ENCODE measurements at regions not wholly inside any gene's neighbourhood (a gene's known extent, or its start where the extent isn't known, plus 50 kb on each side); places are given as distances from the start of the nearest gene placed in this dataset.

- no peak for TF ChIP-seq POU2F2 (IDR thresholded peaks at IDR 0.05; ENCODE audit: low read depth, low read length)
- no peak for TF ChIP-seq TAF1 (IDR thresholded peaks at IDR 0.05; ENCODE audit: low read depth, low read length)
- DNase-seq (ENCODE audit: insufficient read length, low spot score) (no peak), FAIRE-seq (no peak)
Observed at GRCh38 chr18:70426818-70427217, 138.0 kb downstream of the SOCS6 start.

- TF ChIP-seq POLR2AphosphoS5 (IDR thresholded peaks at IDR 0.05; ENCODE audit: low read depth, low read length) (no peak), PAX5 (IDR thresholded peaks at IDR 0.05; ENCODE audit: insufficient read depth, low read length, severe bottlenecking) (no peak), TAF1 (IDR thresholded peaks at IDR 0.05; ENCODE audit: low read depth, low read length) (no peak), SPI1 (IDR thresholded peaks at IDR 0.05; ENCODE audit: low read depth, low read length) (no peak), POLR2A (IDR thresholded peaks at IDR 0.05; ENCODE audit: low read depth, low read length) (no peak), POU2F2 (IDR thresholded peaks at IDR 0.05; ENCODE audit: low read depth, low read length) (no peak)
- DNase-seq (ENCODE audit: insufficient read length, low spot score) (no peak), FAIRE-seq (no peak)
Observed at GRCh38 chr18:70425236-70425635, 136.4 kb downstream of the SOCS6 start.

GRCh38 chr18:70423988-70424387 lies 135.1 kb downstream of the SOCS6 start:
- DNase-seq (ENCODE audit: insufficient read length, low spot score), result no peak
- FAIRE-seq, result no peak

GRCh38 chr18:70423120-70423519 lies 134.3 kb downstream of the SOCS6 start:
- DNase-seq (ENCODE audit: insufficient read length, low spot score) (no peak), FAIRE-seq (no peak)
- no peak for TF ChIP-seq POU2F2 (IDR thresholded peaks at IDR 0.05; ENCODE audit: low read depth, low read length)
- no peak for TF ChIP-seq POLR2A (IDR thresholded peaks at IDR 0.05; ENCODE audit: low read depth, low read length)
- TF ChIP-seq POLR2AphosphoS5 (IDR thresholded peaks at IDR 0.05; ENCODE audit: low read depth, low read length), result no peak
- no peak for TF ChIP-seq PAX5 (IDR thresholded peaks at IDR 0.05; ENCODE audit: insufficient read depth, low read length, severe bottlenecking)

More at GRCh38 chr18:70423988-70424387, 135.1 kb downstream of the SOCS6 start:
- TF ChIP-seq PAX5 (IDR thresholded peaks at IDR 0.05; ENCODE audit: insufficient read depth, low read length, severe bottlenecking) (no peak), POU2F2 (IDR thresholded peaks at IDR 0.05; ENCODE audit: low read depth, low read length) (no peak), POLR2AphosphoS5 (IDR thresholded peaks at IDR 0.05; ENCODE audit: low read depth, low read length) (no peak), TAF1 (IDR thresholded peaks at IDR 0.05; ENCODE audit: low read depth, low read length) (no peak), SPI1 (IDR thresholded peaks at IDR 0.05; ENCODE audit: low read depth, low read length) (no peak), POLR2A (IDR thresholded peaks at IDR 0.05; ENCODE audit: low read depth, low read length) (no peak)

- no peak for DNase-seq (ENCODE audit: insufficient read length, low spot score)
- no peak for FAIRE-seq
- TF ChIP-seq POLR2AphosphoS5 (IDR thresholded peaks at IDR 0.05; ENCODE audit: low read depth, low read length), result no peak
- TF ChIP-seq POLR2A (IDR thresholded peaks at IDR 0.05; ENCODE audit: low read depth, low read length), result no peak
- no peak for TF ChIP-seq SPI1 (IDR thresholded peaks at IDR 0.05; ENCODE audit: low read depth, low read length)
- no peak for TF ChIP-seq TAF1 (IDR thresholded peaks at IDR 0.05; ENCODE audit: low read depth, low read length)
- TF ChIP-seq POU2F2 (IDR thresholded peaks at IDR 0.05; ENCODE audit: low read depth, low read length), result no peak
- no peak for TF ChIP-seq PAX5 (IDR thresholded peaks at IDR 0.05; ENCODE audit: insufficient read depth, low read length, severe bottlenecking)
Observed at GRCh38 chr18:70422391-70422965, 133.6 kb downstream of the SOCS6 start.

- no peak for FAIRE-seq
- no peak for DNase-seq (ENCODE audit: insufficient read length, low spot score)
- TF ChIP-seq PAX5 (IDR thresholded peaks at IDR 0.05; ENCODE audit: insufficient read depth, low read length, severe bottlenecking) (no peak), POU2F2 (IDR thresholded peaks at IDR 0.05; ENCODE audit: low read depth, low read length) (no peak), SPI1 (IDR thresholded peaks at IDR 0.05; ENCODE audit: low read depth, low read length) (no peak), POLR2A (IDR thresholded peaks at IDR 0.05; ENCODE audit: low read depth, low read length) (no peak), POLR2AphosphoS5 (IDR thresholded peaks at IDR 0.05; ENCODE audit: low read depth, low read length) (no peak), TAF1 (IDR thresholded peaks at IDR 0.05; ENCODE audit: low read depth, low read length) (no peak)
Observed at GRCh38 chr18:70421471-70422390, 132.9 kb downstream of the SOCS6 start.

- no peak for TF ChIP-seq POLR2AphosphoS5 (IDR thresholded peaks at IDR 0.05; ENCODE audit: low read depth, low read length)
- TF ChIP-seq PAX5 (IDR thresholded peaks at IDR 0.05; ENCODE audit: insufficient read depth, low read length, severe bottlenecking), result no peak
- no peak for TF ChIP-seq POLR2A (IDR thresholded peaks at IDR 0.05; ENCODE audit: low read depth, low read length)
- TF ChIP-seq TAF1 (IDR thresholded peaks at IDR 0.05; ENCODE audit: low read depth, low read length), result no peak
- no peak for TF ChIP-seq POU2F2 (IDR thresholded peaks at IDR 0.05; ENCODE audit: low read depth, low read length)
- no peak for TF ChIP-seq SPI1 (IDR thresholded peaks at IDR 0.05; ENCODE audit: low read depth, low read length)
- DNase-seq (ENCODE audit: insufficient read length, low spot score) (no peak), FAIRE-seq (no peak)
Observed at GRCh38 chr18:70420146-70420898, 131.5 kb downstream of the SOCS6 start.

- DNase-seq (ENCODE audit: insufficient read length, low spot score) (no peak), FAIRE-seq (no peak)
- TF ChIP-seq SPI1 (IDR thresholded peaks at IDR 0.05; ENCODE audit: low read depth, low read length), result no peak
- TF ChIP-seq POLR2AphosphoS5 (IDR thresholded peaks at IDR 0.05; ENCODE audit: low read depth, low read length), result no peak
- no peak for TF ChIP-seq POU2F2 (IDR thresholded peaks at IDR 0.05; ENCODE audit: low read depth, low read length)
- no peak for TF ChIP-seq POLR2A (IDR thresholded peaks at IDR 0.05; ENCODE audit: low read depth, low read length)
- TF ChIP-seq PAX5 (IDR thresholded peaks at IDR 0.05; ENCODE audit: insufficient read depth, low read length, severe bottlenecking), result no peak
- TF ChIP-seq TAF1 (IDR thresholded peaks at IDR 0.05; ENCODE audit: low read depth, low read length), result no peak
Observed at GRCh38 chr18:70419526-70419925, 130.7 kb downstream of the SOCS6 start.

Measured in GM12891 (cell line).